ENCODE measurements at regions not wholly inside any gene's neighbourhood (a gene's known extent, or its start where the extent isn't known, plus 50 kb on each side); places are given as distances from the start of the nearest gene placed in this dataset.
"Not testable (repeated sequence)": the region's sequence is repeated elsewhere in the genome, so short reads cannot be mapped to it uniquely, and the experiment has no call there.

DNA sequence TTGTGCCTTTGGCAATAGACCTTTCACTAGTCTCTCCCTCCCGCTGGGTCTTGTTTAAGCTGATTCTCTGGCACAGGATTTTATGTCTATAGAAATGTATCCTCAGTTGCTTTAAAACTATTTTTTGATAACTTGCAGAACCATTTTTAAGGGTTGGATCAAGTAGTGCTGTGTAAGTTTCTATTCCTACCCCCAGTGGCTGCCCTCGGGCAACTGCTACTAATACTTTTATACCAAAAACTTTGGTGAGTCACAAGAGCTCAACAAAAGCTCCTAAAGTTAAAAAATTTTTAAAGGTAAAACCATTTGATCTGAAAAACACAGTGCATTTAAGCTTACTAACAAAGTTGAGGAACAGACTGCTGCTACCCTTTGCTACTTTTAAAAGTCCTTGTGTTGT, 1460.6 kb upstream of the PCDH7 start:
- DNase-seq: no peak

- DNase-seq: no peak
Measured at GRCh38 chr4:29262986-29263385, 1457.2 kb upstream of the PCDH7 start.

GRCh38 chr4:29276150-29276549, 1444.0 kb upstream of the PCDH7 start:
- no peak for DNase-seq

DNA sequence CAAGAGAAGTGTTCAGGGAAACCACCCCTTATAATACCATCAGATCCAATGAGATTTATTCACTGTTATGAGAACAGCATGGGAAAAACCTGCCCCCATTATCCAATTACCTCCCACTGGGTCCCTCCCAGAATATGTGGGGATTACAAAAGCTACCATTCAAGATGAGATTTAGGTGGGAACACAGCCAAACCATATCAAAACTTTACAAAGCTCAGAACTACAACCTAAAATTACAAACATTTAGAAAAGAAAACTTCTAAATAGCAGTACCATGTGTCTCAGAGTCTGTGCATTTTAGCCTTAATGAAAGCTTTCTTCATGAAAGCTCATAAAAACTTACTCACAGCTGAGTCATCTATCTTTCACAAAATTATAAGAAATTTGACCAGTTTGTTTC, 1442.8 kb upstream of the PCDH7 start:
- DNase-seq: no peak

GRCh38 chr4:29278585-29278984, 1441.6 kb upstream of the PCDH7 start:
- DNase-seq: no peak

GRCh38 chr4:29289118-29289517, 1431.1 kb upstream of the PCDH7 start:
- no peak for DNase-seq

DNA sequence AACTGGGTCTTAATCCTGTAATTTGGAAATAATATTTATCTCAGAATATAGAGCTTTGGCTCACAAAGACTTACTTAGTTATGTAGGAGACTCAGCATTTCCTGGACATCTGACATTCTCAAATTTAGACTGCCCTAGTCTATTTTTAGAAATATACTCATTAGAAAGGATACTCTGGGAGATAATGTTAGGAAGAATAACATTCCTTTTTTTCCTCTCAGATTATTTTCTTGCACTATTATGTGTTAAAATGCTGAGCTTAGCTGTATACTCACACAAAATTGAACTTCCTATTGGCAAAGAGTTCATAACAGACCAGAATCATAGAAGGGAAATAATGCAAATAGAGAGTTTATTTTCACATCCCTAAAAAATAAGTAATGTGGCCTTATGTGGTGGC, 1424.9 kb upstream of the PCDH7 start:
- DNase-seq: no peak

- no peak for DNase-seq
Measured at GRCh38 chr4:29304595-29304994, 1415.6 kb upstream of the PCDH7 start.

GRCh38 chr4:29307256-29307655, 1412.9 kb upstream of the PCDH7 start:
- DNase-seq: no peak

GRCh38 chr4:29307755-29308154, 1412.4 kb upstream of the PCDH7 start:
- DNase-seq: no peak

GRCh38 chr4:29309050-29309449, 1411.1 kb upstream of the PCDH7 start:
- no peak for DNase-seq

GRCh38 chr4:29310252-29310651, 1409.9 kb upstream of the PCDH7 start:
- no peak for DNase-seq

GRCh38 chr4:29311247-29311646, 1408.9 kb upstream of the PCDH7 start:
- no peak for DNase-seq

GRCh38 chr4:29319663-29320340, 1400.4 kb upstream of the PCDH7 start:
- no peak for DNase-seq

- DNase-seq: no peak
Measured at GRCh38 chr4:29320947-29321620, 1399.1 kb upstream of the PCDH7 start.

DNA sequence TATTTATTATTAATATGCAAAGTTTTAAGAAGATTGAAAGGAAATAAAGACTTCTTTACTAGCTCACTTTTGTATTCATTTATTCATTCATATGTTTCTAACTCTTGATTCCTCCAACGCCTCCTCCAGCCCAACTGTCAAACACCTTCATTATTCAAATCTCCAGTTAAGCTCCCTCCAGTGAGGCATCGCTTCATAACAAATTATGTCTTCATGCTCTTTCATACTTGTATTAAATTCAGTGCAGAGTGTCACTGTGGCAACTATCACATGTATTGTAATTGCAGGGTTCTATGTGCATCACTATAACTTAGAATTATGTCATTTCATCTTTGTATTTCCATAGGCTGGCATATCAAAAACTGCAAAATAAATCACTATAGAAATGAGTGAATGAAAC, 1394.2 kb upstream of the PCDH7 start:
- DNase-seq: no peak

GRCh38 chr4:29326816-29327215, 1393.4 kb upstream of the PCDH7 start:
- no peak for DNase-seq

- DNase-seq: no peak
Measured at GRCh38 chr4:29336861-29337260, 1383.3 kb upstream of the PCDH7 start.

DNA sequence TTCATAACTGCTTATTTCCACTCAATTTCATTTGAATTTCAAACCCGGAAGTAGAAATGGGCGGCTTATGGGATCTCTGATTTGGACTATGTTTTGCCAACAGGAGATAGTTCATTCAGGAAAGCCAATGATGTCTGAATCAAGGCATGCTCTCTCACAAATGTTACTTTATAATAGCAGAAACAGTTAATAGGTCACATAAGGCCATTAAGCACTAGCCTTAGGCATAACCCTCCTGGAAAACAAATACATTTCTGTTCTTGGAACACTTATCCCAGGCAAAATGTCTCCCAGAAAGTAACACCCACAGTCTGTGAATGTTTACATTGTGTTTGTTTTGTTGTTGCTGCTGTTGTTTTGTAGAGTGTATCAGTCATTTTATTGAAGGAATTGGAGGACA, 1347.2 kb upstream of the PCDH7 start:
- DNase-seq: no peak

DNA sequence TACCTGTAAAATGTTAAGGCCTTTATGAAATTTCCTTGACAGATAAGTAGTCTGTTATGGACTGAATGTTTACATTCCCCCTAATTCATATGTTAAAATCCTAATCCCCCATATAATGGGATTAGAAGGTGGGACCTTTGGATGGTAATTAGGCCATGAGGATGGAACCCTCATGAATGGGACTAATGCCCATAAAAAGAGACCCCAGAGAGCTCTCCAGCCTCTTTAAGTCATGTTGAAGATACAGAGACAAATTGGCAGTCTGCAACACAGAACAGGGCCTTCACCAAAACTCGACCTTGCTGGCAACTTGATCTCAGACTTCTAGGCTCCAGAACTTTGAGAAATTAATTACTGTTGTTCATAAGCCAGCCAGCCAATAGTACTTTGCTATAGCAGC, 1344.5 kb upstream of the PCDH7 start:
- no peak for DNase-seq

- not testable (repeated sequence) for DNase-seq
Measured at GRCh38 chr4:29378237-29378636, 1341.9 kb upstream of the PCDH7 start.

DNA sequence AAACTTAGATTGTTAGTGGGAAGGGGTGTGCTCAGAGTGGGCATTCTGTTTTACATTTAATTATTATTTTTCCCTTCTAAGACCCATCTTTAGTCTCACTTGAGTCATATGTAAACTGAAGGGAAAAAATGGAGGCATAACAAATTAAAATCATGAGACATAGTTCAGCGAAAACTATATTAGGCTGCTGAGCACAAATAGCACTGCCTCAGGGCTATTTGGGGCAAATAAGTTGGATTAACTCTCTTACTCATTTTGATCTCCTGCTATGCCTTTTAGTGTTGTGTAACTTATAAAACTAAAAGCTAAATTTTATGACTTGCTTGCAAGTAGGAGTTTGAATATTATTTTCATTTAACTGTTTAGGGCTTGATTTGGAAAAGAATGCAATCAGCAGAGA, 1329.2 kb upstream of the PCDH7 start:
- no peak for DNase-seq

DNA sequence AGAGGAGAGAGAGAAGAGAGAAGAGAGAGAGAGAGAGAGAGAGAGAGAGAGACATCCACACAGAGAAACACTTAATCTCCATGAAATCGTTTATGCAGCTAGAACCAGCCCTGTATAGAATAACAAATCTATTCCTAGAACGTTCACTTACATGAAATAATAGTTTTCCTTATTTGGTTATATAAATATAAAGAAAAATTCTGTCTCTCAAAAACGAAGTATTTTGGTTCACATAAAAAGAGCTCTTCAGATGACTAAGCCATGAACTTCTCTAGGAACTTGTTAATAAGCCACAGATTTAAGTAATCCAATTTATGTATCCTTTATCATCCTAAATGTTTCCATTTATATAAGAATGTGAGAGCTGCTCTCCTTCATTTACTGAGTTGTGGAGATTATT, 1315.1 kb upstream of the PCDH7 start:
- DNase-seq: no peak

DNA sequence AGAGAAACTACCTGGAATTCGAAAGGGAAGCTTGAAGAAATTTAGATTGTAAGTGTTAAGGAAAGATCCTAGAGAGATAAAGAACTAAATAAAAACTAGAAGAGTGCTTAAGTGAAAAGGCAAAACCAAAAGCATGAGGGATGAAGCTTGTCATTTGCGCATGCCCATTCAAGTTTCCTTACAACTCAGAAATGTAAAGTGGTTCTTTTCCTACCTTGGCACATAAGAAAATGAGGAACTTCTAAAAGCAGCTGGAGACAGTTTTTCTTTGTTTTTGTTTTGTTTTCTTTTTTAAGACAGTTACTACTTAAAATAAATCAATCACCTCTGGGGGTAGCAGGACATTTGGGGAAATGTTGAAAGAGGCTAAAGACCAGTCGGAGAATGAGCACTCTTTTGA, 1304.4 kb upstream of the PCDH7 start:
- DNase-seq: no peak
